Activated CD4-positive, alpha-beta T cell treated with anti-CD3 and anti-CD28 coated beads, Interleukin-2, amount 50 U/mL, for 1 hour (primary cell): ENCODE measurements at regions not wholly inside any gene's neighbourhood (a gene's known extent, or its start where the extent isn't known, plus 50 kb on each side); places are given as distances from the start of the nearest gene placed in this dataset.

Experiments used
- DNase-seq: peaks from one replicate; pipeline ENCODE4 v3.0.0-alpha.2; 2020

- DNase-seq = no peak
These were observed 509.0 kb downstream of the CD83 start for GRCh38 chr6:14626556-14626955.

DNA sequence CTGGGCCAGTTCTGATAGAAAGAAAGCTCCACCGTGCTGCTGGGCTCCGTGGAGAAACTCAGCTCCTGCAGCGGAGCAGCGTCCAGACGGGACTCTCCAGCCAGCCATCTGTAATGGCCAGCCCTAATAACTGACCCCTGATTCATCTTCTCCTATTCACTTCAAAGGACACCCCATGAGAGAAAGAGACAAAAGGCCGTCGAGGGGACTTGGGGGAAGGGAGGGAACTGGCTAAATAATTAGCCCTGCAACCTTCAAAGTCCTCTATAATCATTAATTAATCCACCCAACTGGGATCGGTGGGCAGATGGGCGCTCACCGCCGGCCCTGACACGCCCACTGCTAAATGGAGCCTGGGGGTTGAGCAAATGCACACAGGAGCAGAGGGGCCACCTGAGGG is 512.4 kb downstream of the CD83 start:
- no peak for DNase-seq

- no peak for DNase-seq
These were observed 515.9 kb downstream of the CD83 start for GRCh38 chr6:14633479-14633878.

DNA sequence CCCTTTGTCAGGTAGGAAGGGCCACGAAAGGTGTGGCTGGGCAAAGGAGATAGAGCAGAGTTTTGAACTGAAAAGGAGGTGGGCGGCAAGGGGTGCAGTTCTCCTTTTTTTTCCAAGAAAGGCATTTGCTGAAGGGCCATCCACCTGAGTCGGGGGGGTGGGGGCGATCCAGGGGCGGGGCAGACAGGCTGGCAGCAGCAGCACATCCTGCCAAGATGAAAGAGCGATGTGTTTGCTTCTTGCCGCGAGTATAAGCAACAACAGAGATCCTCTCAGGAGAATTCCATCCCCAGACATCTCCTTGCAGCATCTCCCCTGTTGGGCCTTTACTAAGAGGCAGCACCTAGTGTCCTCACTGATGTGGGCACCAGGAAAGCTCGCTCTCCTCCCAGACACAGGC is 516.5 kb downstream of the CD83 start:
- no peak for DNase-seq

DNA sequence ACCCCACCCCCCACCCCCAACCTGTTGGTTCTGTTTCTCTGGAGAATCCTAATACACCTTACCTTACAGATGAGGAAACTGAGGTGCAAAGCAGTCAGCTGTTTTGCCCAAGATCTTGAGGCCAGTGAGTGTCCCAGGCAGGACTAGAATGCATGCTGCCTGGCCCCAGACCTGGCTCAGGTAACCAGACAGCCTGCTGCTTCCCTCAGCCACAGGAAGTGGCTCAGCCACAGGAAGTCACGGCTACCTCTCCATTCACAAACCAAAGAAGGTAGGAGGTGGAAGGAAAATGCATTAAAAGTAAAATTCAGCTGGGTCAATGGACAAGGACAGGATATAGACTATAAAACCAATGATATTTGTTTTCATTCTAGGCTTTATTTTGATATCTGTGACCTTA is 517.6 kb downstream of the CD83 start:
- no peak for DNase-seq

DNA sequence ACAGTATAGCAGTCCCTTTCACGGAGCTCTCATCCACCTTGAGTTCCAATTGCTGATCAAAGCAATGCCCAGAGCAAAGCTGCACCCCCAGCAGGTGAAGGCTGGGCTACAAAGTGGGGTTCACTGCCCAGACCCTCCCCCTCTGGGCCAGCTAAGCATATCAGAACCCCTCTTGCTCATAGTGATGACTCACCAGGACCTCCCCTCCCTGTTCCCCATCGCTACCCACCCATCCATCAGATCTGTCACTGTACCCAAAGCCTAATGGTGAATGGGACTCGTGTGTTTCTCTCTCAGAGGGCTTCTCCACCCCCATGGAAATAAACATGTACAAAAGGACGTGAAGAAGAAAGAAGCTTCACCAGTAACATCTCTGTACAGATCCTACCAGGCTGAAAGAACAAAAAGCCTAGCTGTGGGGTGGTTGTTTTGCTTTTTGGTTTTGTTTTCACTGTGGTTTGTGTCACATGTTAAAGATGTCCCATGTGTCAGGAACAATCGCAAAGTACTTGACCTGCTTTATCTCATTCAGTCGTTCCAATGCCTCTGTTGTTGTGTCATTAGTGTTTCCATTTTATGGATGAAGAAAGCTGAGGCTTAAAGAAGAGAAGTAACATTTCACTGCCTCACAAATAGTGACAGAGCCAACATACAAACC is 518.5 kb downstream of the CD83 start:
- no peak for DNase-seq

- DNase-seq = no peak
These were observed 520.9 kb downstream of the CD83 start for GRCh38 chr6:14638435-14638905.

DNA sequence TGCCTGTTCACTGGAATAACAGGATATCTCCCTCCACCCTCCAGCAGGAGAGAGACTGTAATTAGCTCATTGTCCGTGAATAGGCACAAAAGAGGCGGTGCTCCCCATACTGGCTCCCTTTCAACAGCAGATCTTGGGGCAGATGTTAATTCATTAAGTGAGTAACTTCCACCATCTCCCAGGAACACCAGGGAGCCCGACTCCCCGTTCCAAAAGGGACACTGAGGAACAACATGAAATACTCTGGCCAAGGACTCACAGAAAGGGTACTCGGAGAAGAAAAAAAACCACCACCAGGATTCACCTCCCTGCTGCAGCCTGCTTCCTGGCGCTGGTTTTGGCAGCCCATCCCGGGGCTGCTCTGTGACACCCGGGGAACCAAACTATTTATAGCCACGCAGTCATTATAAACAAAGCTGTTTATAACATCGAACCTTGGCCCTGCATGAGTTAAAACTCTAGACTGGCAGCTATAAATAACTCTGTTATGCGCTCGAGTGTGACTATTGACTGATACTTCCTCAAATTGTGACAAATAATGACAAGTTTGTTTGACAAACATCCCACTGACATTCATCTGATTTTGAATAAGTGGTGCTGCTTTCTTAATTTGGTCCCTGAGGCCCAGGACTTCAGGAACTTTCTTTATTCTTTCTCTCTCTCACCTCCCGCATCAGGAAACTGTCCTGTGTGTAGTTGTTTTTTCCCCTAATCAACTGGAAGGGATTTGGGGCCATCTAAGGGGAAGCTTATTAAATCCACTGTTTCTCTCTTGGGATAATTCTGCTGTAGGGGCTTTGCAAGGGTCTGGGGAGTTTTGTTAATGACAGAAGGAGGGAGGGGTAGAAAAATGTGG is 521.6 kb downstream of the CD83 start:
- no peak for DNase-seq

DNA sequence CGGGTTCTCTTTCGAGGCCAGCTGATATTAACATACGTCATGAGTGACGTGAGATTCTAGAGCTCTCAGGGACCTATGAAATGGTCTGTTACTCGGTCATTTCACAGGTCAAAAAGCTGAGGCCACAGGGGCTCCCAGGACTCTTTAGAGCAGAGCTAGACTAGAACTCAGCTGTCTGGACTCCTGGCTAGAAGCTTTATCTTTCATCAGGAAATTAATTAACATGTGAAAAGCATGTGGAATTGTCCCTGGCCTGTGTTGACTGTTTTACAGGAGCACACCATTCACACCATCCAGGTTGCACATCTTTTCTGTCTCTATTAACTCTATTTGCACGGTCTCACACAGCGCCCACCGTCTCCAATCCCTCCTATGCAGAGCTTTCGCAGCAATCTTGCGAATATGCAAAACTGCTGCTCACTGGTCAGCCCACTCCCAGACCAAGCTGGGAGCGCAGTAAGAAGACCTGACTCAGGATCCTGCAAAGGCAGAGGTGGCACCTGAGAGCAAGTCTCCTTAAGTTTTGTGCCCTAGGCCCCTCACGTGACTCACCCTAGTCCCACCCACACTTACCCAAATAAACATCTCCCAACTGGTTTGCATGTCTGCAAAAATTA is 522.5 kb downstream of the CD83 start:
- DNase-seq = no peak

- no peak for DNase-seq
These were observed 523.1 kb downstream of the CD83 start for GRCh38 chr6:14640631-14641030.

DNA sequence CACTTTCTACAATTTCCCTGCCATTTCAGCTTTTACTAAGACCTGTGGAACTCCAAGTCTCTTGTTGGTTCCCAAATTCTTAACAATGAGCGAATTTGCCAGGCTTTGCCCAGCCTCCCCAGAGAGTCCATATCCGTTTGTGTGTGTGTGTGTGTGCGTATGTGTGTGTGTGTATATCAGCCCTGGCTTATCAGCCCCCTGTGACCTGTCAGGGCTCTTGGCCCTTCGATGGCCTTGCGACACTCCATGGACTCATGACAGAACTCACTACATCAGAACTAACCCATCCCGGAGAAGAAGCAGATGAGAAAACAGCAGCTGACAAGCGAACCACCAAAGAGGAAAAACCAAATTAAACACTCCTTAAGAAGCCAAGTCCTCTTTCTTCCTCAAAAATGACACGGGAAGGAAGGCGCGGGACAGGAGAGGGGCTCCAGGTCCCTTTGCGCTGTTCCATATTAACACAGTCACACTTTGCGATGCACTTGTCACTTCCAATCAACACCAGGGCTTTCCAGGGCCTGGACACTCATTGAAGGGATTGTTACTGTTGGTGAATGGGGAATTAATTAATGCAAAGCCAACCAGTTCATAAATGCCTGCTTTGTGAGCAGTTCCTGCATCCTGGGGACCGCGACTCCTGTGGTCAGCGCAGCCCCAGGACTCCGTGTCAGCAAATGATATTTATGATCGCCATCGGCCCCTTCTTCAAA is 524.0 kb downstream of the CD83 start:
- DNase-seq = no peak

GRCh38 chr6:14642136-14642505 is 524.5 kb downstream of the CD83 start:
- DNase-seq = no peak

DNA sequence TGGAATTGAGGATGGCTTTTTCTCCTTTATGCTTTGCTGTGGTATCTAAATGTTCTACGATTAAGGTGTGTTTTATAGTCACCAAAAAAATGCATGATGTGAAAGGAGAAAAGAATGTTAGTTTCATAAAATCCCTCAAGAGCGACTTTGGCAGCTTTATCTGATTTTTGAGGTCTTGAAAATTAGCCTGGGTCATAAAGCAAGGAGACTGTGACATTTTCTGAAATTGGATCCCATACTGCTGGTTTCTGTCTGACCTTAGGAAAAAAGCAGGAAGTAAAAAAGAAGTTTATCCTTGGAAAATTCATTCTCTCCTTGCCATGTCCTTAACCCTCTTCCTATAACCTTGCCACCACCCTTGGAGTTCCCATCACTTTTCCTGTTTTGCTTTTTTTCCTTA is 525.3 kb downstream of the CD83 start:
- no peak for DNase-seq

- no peak for DNase-seq
These were observed 526.8 kb downstream of the CD83 start for GRCh38 chr6:14644381-14644780.

DNA sequence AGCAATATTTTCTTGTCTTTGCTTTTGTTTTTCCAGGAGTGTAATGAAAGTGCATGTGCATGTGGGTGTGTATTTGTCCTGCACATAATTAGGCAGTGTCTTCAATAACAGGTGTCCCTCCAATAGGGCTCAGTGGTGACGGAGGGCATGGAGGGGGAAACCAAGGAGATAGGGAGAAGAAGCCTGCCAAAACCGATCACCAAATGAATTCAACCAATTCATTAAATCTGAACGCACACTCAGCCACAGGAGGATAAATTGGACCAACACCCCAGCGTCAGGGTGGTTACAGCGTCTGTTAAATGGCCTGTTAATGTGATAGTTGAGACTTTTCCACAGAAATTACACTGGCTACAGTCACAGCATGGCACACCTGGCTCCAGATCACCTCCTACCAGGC is 527.6 kb downstream of the CD83 start:
- no peak for DNase-seq

DNA sequence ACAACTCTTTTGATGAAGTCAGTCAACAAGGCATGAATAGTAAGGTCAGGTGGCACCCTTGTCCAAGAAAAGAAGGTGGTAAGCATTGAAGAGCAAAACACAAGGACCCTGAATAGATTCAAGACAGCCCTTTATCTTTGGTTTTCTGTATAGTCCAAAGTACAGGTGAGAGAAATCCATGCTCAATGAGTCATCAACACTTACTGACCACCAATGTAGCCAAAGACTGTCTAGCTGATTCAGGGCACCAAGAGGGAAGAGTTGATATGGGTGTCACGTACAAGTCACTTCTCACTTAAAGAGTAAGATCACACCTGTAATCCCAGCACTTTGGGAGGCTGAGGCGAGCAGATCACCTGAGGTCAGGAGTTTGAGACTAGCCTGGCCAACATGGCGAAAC is 528.3 kb downstream of the CD83 start:
- DNase-seq = no peak

- DNase-seq = no peak
These were observed 528.8 kb downstream of the CD83 start for GRCh38 chr6:14646371-14646770.

DNA sequence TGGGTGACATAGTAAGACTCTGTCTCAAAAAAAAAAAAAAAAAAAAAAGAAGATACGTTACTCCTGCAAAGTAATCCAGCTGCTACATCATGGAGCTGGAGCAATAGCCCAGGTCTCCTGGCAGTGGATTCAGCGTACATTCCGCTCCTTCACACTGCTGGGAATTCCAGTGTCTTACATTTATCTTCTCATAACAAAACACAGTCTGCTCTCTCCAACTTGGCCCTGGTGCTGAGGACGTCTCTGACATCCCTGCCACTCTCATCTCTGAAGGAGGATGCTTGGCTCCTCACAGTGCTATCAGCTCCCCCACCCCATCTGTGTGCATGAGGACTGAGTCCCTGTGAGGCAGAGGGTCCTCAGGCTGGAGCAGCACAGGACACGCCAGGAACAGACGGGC is 529.8 kb downstream of the CD83 start:
- DNase-seq = no peak

GRCh38 chr6:14652536-14652935 is 535.0 kb downstream of the CD83 start:
- no peak for DNase-seq

- no peak for DNase-seq
These were observed 537.9 kb downstream of the CD83 start for GRCh38 chr6:14655201-14656061.

DNA sequence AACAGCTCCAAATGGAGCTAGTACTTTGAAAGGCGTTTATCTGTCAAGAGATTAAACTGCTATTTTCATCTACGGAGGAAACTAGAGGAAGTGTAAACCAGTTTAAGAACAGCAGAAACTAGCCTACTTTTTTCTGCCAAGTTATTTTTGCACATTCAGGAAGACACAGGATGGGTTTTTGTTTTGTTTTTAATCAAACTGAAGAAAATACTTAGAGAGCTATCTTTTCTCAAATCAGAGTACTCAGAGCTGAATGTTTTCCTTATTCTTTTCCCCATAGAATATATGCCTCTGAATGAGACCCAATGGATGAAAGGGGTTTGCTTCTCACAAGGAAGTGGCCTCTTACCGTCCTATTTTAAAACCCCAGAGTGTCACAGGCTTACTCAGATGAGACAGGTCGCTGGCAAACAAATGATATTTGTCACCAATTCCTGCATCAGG is 538.5 kb downstream of the CD83 start:
- no peak for DNase-seq

DNA sequence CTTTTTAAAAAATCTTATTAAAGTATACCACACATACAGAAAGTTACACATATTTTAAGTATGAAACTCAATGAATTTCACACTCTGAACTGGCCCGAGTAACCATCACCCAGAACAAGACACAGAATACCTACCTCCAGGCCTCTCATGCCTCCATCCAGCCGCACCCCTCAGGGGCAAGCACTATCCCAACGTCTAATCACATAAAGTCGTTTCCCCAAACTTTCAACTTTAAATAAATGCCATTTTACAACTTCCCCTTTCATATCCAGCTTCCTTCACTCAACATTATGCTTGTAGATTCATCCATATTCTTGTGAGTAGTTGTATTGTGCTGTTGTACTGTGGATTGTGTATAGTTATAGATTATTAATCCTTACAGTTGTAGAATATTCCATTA is 539.1 kb downstream of the CD83 start:
- no peak for DNase-seq
